ENCODE measurements at regions not wholly inside any gene's neighbourhood (a gene's known extent, or its start where the extent isn't known, plus 50 kb on each side); places are given as distances from the start of the nearest gene placed in this dataset.
"Not testable (repeated sequence)": the region's sequence is repeated elsewhere in the genome, so short reads cannot be mapped to it uniquely, and the experiment has no call there.

- Mint-ChIP-seq H3K4me3 (no peak overlapping the region), H3K4me1 (no peaks in the 10 kb centered on the region), H3K36me3 (no peaks in the 10 kb centered on the region), H3K27ac (no peak overlapping the region), H3K9me3 (no peaks in the 10 kb centered on the region)
- DNase-seq (ENCODE audit: low spot score in 2 of 2) = no peak
- no peak for ATAC-seq
Observed at GRCh38 chr2:219871351-219871750, 243.9 kb downstream of the SLC4A3 start.

GRCh38 chr2:219875036-219875435 is 247.6 kb downstream of the SLC4A3 start:
- Mint-ChIP-seq H3K36me3 (no peaks in the 10 kb centered on the region), H3K9me3 (no peaks in the 10 kb centered on the region), H3K4me1 (no peaks in the 10 kb centered on the region), H3K27ac (no peak overlapping the region), H3K4me3 (no peak overlapping the region)
- ATAC-seq (no peak), DNase-seq (ENCODE audit: low spot score in 2 of 2) (no peak)

GRCh38 chr2:219875986-219876385 is 248.6 kb downstream of the SLC4A3 start:
- not testable (repeated sequence) for DNase-seq (ENCODE audit: low spot score in 2 of 2)

GRCh38 chr2:219876931-219877330 is 249.5 kb downstream of the SLC4A3 start:
- ATAC-seq = no peak
- Mint-ChIP-seq H3K27ac (no peak overlapping the region), H3K9me3 (no peaks in the 10 kb centered on the region)

More at GRCh38 chr2:219875986-219876385, 248.6 kb downstream of the SLC4A3 start:
- not testable (repeated sequence) for H3K36me3 Mint-ChIP-seq, H3K4me3 Mint-ChIP-seq, ATAC-seq, H3K27ac Mint-ChIP-seq, H3K4me1 Mint-ChIP-seq, H3K9me3 Mint-ChIP-seq

GRCh38 chr2:219877728-219878127 is 250.3 kb downstream of the SLC4A3 start:
- no peaks in the 10 kb centered on the region for H3K4me1 Mint-ChIP-seq
- no peak overlapping the region for H3K4me3 Mint-ChIP-seq
- no peaks in the 10 kb centered on the region for H3K9me3 Mint-ChIP-seq
- ATAC-seq (no peak), DNase-seq (ENCODE audit: low spot score in 2 of 2) (no peak)
- no peaks in the 10 kb centered on the region for H3K36me3 Mint-ChIP-seq
- no peak overlapping the region for H3K27ac Mint-ChIP-seq

More at GRCh38 chr2:219876931-219877330, 249.5 kb downstream of the SLC4A3 start:
- no peaks in the 10 kb centered on the region for H3K4me1 Mint-ChIP-seq
- no peaks in the 10 kb centered on the region for H3K36me3 Mint-ChIP-seq
- no peak overlapping the region for H3K4me3 Mint-ChIP-seq
- no peak for DNase-seq (ENCODE audit: low spot score in 2 of 2)

GRCh38 chr2:219878516-219878915 is 251.1 kb downstream of the SLC4A3 start:
- Mint-ChIP-seq H3K4me3 (no peak overlapping the region), H3K36me3 (no peaks in the 10 kb centered on the region), H3K27ac (no peak overlapping the region), H3K9me3 (no peaks in the 10 kb centered on the region), H3K4me1 (no peaks in the 10 kb centered on the region)
- ATAC-seq = no peak
- DNase-seq (ENCODE audit: low spot score in 2 of 2) = no peak

GRCh38 chr2:219881851-219882250 is 254.4 kb downstream of the SLC4A3 start:
- Mint-ChIP-seq H3K36me3 (no peaks in the 10 kb centered on the region), H3K4me3 (no peak overlapping the region), H3K27ac (no peak overlapping the region), H3K9me3 (no peaks in the 10 kb centered on the region), H3K4me1 (no peaks in the 10 kb centered on the region)
- no peak for DNase-seq (ENCODE audit: low spot score in 2 of 2)
- ATAC-seq = no peak

GRCh38 chr2:219886615-219887014 is 259.2 kb downstream of the SLC4A3 start:
- peaks cover 2% of the 10 kb centered on the region for H3K9me3 Mint-ChIP-seq
- no peak overlapping the region for H3K4me3 Mint-ChIP-seq
- no peak overlapping the region for H3K27ac Mint-ChIP-seq
- DNase-seq (ENCODE audit: low spot score in 2 of 2) = no peak
- no peaks in the 10 kb centered on the region for H3K36me3 Mint-ChIP-seq
- H3K4me1 Mint-ChIP-seq = no peaks in the 10 kb centered on the region
- ATAC-seq = no peak

- ATAC-seq (no peak), DNase-seq (ENCODE audit: low spot score in 2 of 2) (no peak)
- Mint-ChIP-seq H3K4me3 (no peak overlapping the region), H3K36me3 (no peaks in the 10 kb centered on the region), H3K27ac (no peak overlapping the region), H3K9me3 (peaks cover 2% of the 10 kb centered on the region), H3K4me1 (no peaks in the 10 kb centered on the region)
Observed at GRCh38 chr2:219887870-219888269, 260.4 kb downstream of the SLC4A3 start.

GRCh38 chr2:219893541-219893940 is 266.1 kb downstream of the SLC4A3 start:
- H3K4me1 Mint-ChIP-seq = no peaks in the 10 kb centered on the region
- peaks cover 4% of the 10 kb centered on the region for H3K9me3 Mint-ChIP-seq
- H3K36me3 Mint-ChIP-seq = no peaks in the 10 kb centered on the region
- H3K27ac Mint-ChIP-seq = no peak overlapping the region
- ATAC-seq (no peak), DNase-seq (ENCODE audit: low spot score in 2 of 2) (no peak)
- no peak overlapping the region for H3K4me3 Mint-ChIP-seq

- H3K4me1 Mint-ChIP-seq = no peaks in the 10 kb centered on the region
- no peak overlapping the region for H3K4me3 Mint-ChIP-seq
- ATAC-seq (no peak), DNase-seq (ENCODE audit: low spot score in 2 of 2) (no peak)
- H3K36me3 Mint-ChIP-seq = no peaks in the 10 kb centered on the region
- peaks cover 2% of the 10 kb centered on the region for H3K9me3 Mint-ChIP-seq
- no peak overlapping the region for H3K27ac Mint-ChIP-seq
Observed at GRCh38 chr2:219897456-219897855, 270.0 kb downstream of the SLC4A3 start.

- H3K4me1 Mint-ChIP-seq = no peaks in the 10 kb centered on the region
- H3K4me3 Mint-ChIP-seq = no peak overlapping the region
- ATAC-seq (no peak), DNase-seq (ENCODE audit: low spot score in 2 of 2) (no peak)
- no peak overlapping the region for H3K27ac Mint-ChIP-seq
- peaks cover 2% of the 10 kb centered on the region for H3K9me3 Mint-ChIP-seq
- H3K36me3 Mint-ChIP-seq = no peaks in the 10 kb centered on the region
Observed at GRCh38 chr2:219901155-219901554, 273.7 kb downstream of the SLC4A3 start.

- Mint-ChIP-seq H3K36me3 (no peaks in the 10 kb centered on the region), H3K9me3 (no peaks in the 10 kb centered on the region), H3K27ac (no peak overlapping the region), H3K4me3 (no peak overlapping the region), H3K4me1 (no peaks in the 10 kb centered on the region)
- no peak for ATAC-seq
- DNase-seq (ENCODE audit: low spot score in 2 of 2) = no peak
Observed at GRCh38 chr2:219902891-219903552, 275.6 kb downstream of the SLC4A3 start.

- ATAC-seq (no peak), DNase-seq (ENCODE audit: low spot score in 2 of 2) (no peak)
- no peaks in the 10 kb centered on the region for H3K9me3 Mint-ChIP-seq
- H3K4me1 Mint-ChIP-seq = no peaks in the 10 kb centered on the region
- H3K4me3 Mint-ChIP-seq = no peak overlapping the region
- H3K27ac Mint-ChIP-seq = no peak overlapping the region
- no peaks in the 10 kb centered on the region for H3K36me3 Mint-ChIP-seq
Observed at GRCh38 chr2:219905640-219906039, 278.2 kb downstream of the SLC4A3 start.

- no peaks in the 10 kb centered on the region for H3K9me3 Mint-ChIP-seq
- no peak for ATAC-seq
Observed at GRCh38 chr2:219906114-219907010, 278.9 kb downstream of the SLC4A3 start.

GRCh38 chr2:219907011-219907365 is 279.6 kb downstream of the SLC4A3 start:
- no peaks in the 10 kb centered on the region for H3K36me3 Mint-ChIP-seq
- ATAC-seq = no peak
- H3K27ac Mint-ChIP-seq = no peak overlapping the region

More at GRCh38 chr2:219906114-219907010, 278.9 kb downstream of the SLC4A3 start:
- no peaks in the 10 kb centered on the region for H3K4me1 Mint-ChIP-seq
- H3K4me3 Mint-ChIP-seq = no peak overlapping the region
- H3K36me3 Mint-ChIP-seq = no peaks in the 10 kb centered on the region
- H3K27ac Mint-ChIP-seq = no peak overlapping the region
- no peak for DNase-seq (ENCODE audit: low spot score in 2 of 2)

More at GRCh38 chr2:219907011-219907365, 279.6 kb downstream of the SLC4A3 start:
- H3K9me3 Mint-ChIP-seq = no peaks in the 10 kb centered on the region
- no peak overlapping the region for H3K4me3 Mint-ChIP-seq
- no peaks in the 10 kb centered on the region for H3K4me1 Mint-ChIP-seq
- no peak for DNase-seq (ENCODE audit: low spot score in 2 of 2)

Measured in stimulated activated effector memory CD8-positive, alpha-beta T cell treated with anti-CD3 and anti-CD28 coated beads, Interleukin-12 subunit alpha, Interleukin-12 subunit beta, amount 100 ng/mL, for 72 hours (primary cell).